HG03378 (cell line): ENCODE measurements at regions not wholly inside any gene's neighbourhood (a gene's known extent, or its start where the extent isn't known, plus 50 kb on each side); places are given as distances from the start of the nearest gene placed in this dataset.
"Not testable (repeated sequence)": the region's sequence is repeated elsewhere in the genome, so short reads cannot be mapped to it uniquely, and the experiment has no call there.

Experiments used
- ATAC-seq: cut with Tn5 transposase; IDR thresholded peaks from one replicate; pipeline ENCODE4 v1.9.1; 2021; ENCODE audit warnings: mild to moderate bottlenecking, moderate library complexity; ENCODE audit not compliant: unreplicated experiment

DNA sequence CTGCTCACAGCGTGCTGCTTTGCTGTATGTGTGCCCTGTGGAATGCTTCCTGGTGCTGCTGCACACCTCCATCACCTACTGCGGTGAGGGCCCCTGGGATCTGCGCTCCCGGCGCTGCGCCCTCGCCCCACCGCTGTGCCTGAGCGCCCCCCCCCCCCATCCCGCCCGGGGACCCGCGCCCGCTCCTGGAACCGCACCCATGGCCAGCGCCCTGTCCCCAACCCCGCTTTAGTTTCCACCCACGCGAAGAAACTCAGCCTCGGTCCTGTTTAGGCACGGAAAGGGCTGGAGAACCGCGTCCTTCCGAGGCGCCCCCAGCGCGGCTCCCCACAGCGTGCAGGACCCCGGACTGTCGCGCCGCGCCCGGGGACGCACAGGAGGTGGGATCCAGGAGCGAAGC, 265.5 kb downstream of the POTEB3 start:
- not testable (repeated sequence) for ATAC-seq

GRCh38 chr15:21151203-21151966, 285.3 kb upstream of the POTEB2 start:
- not testable (repeated sequence) for ATAC-seq

- not testable (repeated sequence) for ATAC-seq
Measured at GRCh38 chr15:21148136-21148535, 282.0 kb upstream of the POTEB2 start.

DNA sequence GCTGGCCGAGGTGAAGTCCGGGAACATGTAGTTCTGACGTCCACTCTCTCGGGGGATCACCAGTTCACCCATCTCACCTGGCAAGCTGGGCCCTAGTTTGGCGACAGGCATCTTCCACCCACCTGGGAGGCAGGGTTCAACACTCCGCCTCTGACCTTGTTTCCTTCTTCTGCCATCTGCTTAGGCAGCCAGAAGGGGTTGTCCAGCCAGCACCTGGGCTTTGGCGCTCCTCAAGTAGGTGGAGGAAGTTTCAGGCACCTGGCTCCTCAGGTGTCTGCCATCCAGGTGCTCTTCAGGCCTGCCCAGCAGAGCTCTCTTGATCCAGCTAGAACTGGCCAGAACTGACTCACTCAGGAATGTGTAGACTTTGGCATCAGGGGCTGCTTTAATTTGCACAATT, 267.8 kb upstream of the POTEB2 start:
- not testable (repeated sequence) for ATAC-seq

DNA sequence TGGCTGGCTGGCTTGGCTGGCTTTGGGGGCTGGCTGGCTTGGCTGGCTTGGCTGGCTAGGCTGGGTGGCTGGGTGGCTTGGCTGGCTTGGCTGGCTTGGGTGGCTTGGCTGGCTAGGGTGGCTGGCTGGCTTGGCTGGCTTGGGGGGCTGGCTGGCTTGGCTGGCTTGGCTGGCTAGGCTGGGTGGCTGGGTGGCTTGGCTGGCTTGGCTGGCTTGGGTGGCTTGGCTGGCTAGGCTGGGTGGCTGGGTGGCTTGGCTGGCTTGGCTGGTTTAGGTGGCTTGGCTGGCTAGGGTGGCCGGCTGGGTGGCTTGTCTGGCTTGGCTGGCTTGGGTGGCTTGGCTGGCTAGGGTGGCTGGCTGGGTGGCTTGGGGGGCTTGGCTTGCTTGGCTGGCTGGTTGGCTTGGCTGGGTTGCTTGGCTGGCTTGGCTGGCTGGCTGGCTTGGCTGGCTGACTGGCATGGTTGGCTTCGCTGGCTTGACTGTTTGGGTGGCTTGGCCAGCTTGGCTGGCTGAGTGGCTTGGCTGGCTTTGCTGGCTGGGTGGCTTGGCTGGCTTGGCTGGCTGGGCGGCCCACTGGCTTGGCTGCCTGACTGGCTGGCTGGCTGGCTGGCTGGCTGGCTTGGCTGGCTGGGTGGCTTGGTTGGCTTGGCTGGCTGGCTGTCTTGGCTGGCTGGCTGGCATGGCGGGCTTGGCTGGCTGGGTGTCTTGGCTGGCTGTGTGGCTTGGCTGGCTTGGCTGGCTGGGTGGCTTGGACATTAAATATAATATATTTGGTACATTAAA, 246.3 kb upstream of the POTEB2 start:
- ATAC-seq = not testable (repeated sequence)

DNA sequence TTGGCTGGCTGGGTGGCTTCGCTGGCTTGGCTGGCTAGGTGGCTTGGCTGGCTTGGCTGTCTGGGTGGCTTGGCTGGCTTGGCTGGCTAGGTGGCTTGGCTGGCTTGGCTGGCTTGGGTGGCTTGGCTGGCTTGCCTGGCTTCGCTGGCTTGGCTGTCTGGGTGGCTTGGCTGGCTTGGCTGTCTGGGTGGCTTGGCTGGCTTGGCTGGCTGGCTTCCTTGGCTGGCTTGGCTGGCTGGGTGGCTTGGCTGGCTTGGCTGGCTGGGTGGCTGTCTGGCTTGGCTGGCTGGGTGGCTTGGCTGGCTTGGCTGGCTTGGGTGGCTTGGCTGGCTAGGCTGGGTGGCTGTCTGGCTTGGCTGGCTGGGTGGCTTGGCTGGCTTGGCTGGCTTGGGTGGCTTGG, 245.7 kb upstream of the POTEB2 start:
- not testable (repeated sequence) for ATAC-seq

DNA sequence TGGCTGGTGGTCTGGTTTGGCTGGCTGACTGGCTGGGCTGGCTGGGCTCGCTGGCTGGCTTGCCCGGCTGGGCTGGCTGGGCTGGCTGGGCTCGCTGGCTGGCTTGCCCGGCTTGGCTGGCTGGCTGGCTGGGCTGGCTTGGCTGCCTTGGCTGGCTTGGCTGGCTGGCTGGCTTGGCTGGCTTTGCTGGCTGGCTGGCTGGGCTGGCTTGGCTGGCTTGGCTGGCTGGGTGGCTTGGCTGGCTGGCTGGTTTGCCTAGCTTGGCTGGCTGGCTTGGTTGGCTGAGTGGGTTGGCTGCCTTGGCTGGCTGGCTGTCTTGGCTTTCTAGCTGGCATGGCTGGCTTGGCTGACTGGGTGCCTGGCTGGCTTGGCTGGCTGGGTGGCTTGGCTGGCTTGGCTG, 245.1 kb upstream of the POTEB2 start:
- not testable (repeated sequence) for ATAC-seq

DNA sequence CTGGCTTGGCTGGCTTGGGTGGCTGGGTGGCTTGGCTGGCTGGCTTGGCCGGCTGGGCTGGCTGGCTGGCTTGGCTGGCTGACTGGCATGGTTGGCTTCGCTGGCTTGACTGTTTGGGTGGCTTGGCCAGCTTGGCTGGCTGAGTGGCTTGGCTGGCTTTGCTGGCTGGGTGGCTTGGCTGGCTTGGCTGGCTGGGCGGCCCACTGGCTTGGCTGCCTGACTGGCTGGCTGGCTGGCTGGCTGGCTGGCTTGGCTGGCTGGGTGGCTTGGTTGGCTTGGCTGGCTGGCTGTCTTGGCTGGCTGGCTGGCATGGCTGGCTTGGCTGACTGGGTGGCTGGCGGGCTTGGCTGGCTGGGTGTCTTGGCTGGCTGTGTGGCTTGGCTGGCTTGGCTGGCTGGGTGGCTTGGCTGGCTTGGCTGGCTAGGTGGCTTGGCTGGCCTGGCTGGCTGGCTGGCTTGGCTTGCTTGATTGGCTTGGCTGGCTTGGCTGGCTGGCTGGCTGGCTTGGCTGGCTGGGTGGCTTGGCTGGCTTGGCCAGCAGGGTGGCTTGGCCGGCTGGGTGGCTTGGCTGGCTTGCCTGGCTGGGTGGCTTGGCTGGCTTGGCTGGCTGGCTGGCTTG, 244.2 kb upstream of the POTEB2 start:
- not testable (repeated sequence) for ATAC-seq

DNA sequence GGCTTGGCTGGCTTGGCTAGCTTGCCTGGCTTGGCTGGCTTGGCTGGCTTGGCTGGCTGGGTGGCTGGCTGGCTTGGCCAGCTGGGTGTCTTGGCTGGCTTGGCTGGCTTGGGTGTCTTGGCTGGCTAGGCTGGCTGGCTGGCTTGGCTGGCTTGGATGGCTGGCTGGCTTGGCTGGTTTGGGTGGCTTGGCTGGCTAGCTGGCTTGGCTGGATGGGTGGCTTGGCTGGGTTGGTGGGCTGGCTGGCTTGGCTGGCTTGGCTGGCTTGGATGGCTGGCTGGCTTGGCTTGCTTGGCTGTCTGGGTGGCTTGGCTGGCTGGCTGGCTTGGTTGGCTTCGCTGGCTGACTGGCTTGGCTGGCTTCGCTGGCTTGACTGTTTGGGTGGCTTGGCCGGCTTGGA, 242.3 kb upstream of the POTEB2 start:
- ATAC-seq = not testable (repeated sequence)

DNA sequence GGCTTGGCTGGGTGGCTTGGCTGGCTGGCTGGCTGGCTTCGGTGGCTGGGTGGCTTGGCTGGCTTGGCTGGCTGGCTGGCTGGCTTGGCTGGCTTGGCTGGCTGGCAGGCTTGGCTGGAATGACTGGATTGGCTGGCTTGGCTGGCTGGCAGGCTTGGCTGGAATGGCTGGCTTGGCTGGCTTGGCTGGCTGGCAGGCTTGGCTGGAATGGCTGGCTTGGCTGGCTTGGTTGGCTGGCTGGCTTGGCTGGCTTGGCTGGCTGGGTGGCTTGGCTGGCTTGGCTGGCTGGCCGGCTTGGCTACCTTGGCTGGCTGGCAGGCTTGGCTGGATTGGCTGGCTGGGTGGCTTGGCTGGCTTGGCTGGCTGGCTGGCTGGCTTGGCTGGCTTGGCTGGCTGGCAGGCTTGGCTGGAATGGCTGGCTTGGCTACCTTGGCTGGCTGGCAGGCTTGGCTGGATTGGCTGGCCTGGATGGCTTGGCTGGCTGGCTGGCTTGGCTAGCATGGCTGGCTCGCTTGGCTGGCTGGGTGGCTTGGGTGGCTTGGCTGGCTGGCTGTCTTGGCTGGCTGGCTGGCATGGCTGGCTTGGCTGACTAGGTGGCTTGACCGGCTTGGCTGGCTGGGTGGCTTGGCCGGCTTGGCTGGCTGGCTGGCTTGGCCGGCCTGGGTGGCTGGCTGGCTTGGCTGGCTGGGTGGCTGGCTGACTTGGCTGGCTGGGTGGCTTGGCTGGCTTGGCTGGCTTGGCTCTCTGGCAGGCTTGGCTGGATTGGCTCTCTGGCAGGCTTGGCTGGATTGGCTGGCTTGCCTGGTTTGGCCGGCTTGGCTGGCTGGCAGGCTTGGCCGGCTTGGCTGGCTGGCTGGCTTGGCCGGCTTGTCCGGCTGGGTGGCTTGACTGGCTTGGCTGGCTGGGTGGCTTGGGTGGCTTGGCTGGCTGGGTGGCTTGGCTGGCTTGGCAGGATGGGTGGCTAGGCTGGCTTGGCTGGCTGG, 241.6 kb upstream of the POTEB2 start:
- ATAC-seq = not testable (repeated sequence)

DNA sequence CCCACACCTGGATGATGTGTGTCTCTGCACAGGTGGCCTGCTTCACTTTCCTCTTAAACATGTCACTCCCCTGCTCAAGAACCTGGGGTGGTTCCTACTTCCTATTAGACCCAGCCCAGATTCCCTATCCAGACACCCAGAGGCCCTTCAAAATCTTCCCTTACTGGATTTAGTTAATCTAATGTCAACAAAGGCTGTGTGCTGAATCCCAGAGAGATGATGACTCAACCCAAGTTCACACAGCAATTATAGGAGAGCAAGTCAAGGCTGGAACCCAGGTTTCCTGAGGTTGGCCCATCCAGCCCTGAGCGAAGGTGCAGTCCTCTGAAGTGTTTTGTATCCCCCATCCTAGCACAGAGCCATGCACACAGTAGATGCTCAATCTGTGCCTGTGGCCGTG, 230.5 kb upstream of the POTEB2 start:
- ATAC-seq = not testable (repeated sequence)

DNA sequence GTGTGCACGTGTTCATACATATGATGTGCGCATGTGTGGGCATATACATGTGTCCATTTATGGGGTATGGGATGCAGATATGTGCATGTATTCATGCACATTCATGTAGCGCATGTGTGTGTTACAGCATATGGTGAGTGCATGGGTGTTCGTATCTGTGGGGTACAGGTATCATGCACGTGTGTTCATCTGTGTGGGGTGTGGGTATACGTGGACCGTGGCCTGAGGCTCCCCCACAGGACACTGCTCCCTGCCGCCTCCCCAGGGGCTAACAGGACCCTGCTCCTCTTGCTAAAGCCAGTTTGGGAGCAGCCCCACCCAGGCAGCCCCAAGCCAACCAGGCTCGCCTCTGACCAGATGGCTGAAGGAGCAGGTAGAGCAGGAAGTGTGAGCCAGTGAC, 213.4 kb upstream of the POTEB2 start:
- not testable (repeated sequence) for ATAC-seq

DNA sequence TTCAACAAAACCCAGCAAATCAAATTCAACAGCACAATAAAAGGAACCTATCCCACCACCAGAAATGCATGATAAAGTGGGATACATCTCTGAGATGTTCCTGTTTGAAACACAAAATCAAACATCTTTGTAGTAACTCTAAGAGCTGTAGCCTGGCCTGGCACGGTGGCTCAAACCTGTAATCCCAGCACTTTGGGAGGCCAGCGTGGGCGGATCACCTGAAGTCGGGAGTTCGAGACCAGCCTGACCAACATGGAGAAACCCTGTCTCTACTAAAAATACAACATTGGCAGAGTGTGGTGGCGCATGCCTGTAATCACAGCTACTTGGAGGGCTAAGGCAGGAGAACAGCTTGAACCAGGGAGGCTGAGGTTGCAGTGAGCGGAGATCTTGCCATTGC, 202.8 kb upstream of the POTEB2 start:
- not testable (repeated sequence) for ATAC-seq

DNA sequence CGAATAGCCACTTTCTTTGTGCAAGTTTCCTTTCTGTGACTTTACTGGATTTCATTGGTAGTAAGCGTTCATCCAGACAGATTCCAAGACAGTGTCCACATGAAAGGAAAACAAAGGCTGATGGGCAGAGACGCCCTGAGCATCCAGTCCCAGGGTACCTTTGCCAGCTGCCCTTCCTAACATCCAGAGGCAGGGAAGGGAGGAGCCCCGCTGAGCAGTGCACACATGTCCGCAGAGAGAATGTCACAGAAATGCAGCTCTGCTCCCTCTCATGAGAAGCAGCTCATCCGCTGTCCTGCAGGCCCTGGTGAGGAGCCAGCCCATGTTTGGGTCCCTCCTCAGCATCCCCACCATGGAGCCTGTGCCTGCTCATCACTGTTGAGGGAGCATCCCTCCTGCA, 197.4 kb upstream of the POTEB2 start:
- not testable (repeated sequence) for ATAC-seq

DNA sequence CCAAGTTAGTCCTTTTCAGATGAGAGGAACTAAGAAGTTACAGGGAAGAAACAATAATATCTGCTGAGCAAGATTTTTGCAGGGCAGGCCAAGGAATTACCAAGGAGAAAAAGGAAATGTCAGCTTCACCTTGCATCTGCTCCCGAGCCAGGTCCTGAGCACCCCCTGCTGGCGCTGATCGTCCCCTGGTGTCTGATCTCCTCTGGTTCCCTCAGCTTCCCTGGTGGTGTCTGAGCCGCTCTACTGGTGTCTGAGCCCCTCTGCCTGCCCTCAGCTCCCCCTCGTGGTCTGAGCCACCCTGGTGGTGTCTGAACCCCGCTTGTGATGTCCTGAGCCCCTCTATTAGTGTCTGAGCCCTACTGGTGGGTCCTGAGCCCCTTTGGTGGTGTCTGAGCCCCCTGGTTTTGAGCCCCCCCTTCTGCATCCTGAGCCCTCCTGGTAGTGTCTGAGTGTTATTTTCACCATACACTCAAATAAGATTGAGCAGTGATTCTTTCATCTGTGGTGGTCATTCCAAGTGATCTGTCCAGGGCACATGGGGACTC, 196.6 kb upstream of the POTEB2 start:
- ATAC-seq = not testable (repeated sequence)

- ATAC-seq = not testable (repeated sequence)
Measured at GRCh38 chr15:21051866-21052265, 185.8 kb upstream of the POTEB2 start.

DNA sequence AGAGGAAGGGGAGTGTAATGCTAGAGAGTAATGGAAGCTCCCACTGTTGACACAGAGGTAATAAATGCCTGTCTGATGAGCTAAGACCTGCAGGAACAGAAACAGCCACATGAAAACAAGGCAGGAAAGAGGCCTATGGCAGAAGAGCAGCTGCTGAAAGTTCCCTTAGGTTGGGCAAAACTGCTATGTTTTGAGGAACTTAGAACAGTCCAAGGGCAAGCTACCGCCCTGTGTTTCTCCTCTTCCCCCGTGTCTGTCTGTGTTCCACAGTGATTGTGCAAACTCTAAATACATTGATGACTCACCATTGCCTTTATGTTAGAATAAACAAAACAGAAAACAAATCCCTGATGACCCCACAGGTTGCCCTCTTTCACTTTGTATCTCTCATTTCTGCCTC, 165.6 kb upstream of the POTEB2 start:
- ATAC-seq = not testable (repeated sequence)

DNA sequence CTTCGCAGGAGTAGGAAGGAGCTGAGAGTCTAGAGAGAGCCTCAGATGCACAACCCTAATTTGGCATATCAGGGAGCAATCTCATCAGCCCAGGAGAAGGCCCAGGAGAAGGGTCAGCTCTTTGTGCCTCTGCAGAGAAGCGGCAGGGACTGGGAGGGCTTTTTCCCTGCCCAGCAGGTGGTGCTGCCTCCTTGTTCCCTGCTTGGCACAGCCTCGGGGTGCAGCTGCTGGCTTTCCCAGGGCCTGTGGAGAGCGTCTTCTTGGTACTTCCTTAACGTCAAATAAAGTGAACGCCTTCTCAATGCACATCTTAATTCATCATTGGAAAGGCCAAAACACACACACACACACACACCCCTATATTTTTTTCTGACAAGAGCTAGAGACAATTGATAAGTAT, 162.9 kb upstream of the POTEB2 start:
- ATAC-seq = not testable (repeated sequence)

DNA sequence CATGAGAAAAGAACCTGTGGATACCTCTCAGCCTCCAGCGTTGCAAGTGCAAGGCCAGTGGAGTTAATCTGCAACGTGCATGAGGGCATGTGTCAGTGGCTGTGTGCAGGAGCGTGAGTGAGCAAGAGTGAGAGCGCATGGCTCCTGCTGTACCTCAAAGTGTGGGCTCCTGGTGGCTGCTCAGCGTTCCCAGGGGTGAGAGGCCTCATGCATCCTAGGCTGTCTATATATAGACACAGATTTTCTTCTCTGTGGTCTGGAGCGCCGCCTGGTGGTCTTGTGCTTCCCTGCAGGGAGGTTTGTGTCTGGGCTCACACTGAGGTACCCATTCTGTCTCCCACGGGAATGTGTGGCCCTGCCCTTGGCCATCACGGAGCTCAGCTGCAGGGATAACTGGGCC, 161.8 kb upstream of the POTEB2 start:
- not testable (repeated sequence) for ATAC-seq

DNA sequence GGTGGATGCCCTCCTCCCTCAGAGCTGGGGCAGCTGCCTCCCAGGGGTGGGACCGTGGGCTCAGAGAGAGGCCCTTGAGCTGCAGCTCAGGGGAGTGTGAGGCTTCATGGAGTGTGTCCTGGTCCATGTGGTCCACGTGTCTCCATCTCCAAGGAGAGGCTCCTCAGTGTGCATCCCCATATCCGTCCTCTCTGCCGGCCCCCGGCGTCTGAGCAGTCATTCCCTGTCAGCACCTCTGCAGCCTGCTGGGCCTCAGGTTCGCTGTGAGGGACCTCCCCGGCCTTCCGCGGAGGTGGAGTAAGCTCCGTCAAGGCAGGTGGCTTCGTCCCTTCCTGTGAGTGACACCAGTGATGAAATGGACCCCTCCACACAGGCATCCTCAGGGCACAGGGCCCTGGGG, 160.7 kb upstream of the POTEB2 start:
- ATAC-seq = not testable (repeated sequence)
